ENCODE measurements at regions not wholly inside any gene's neighbourhood (a gene's known extent, or its start where the extent isn't known, plus 50 kb on each side); places are given as distances from the start of the nearest gene placed in this dataset.

DNA sequence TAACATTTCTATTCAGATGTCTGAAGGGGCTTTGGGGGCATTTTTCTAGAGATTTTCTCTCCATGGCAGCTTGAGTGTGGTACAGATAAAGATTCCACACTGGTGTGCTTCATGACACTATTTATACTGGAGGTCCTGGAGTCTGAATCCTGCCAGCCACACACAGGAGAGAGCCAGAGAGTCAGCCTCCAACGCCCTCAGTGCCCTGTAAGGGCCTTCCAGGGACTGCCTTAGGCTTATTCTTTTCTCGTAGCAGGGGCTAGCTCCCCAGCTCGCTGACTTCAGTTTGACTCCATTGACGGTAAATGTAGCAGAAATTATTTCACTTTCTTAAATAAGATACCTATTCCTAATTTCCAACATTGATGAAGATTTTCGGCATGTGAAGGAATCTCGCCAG is 100.9 kb downstream of the VSTM2A start:
- TF ChIP-seq, protein P1, sequence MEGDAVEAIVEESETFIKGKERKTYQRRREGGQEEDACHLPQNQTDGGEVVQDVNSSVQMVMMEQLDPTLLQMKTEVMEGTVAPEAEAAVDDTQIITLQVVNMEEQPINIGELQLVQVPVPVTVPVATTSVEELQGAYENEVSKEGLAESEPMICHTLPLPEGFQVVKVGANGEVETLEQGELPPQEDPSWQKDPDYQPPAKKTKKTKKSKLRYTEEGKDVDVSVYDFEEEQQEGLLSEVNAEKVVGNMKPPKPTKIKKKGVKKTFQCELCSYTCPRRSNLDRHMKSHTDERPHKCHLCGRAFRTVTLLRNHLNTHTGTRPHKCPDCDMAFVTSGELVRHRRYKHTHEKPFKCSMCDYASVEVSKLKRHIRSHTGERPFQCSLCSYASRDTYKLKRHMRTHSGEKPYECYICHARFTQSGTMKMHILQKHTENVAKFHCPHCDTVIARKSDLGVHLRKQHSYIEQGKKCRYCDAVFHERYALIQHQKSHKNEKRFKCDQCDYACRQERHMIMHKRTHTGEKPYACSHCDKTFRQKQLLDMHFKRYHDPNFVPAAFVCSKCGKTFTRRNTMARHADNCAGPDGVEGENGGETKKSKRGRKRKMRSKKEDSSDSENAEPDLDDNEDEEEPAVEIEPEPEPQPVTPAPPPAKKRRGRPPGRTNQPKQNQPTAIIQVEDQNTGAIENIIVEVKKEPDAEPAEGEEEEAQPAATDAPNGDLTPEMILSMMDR (IDR thresholded peaks at IDR 0.05), result no peak
- no peak for TF ChIP-seq ZFX (IDR thresholded peaks at IDR 0.05; ENCODE audit: borderline replicate concordance)

Measured in 22Rv1 (cell line).